Testis (tissue), 2 donors: ENCODE measurements at regions not wholly inside any gene's neighbourhood (a gene's known extent, or its start where the extent isn't known, plus 50 kb on each side); places are given as distances from the start of the nearest gene placed in this dataset.
"Not testable (repeated sequence)": the region's sequence is repeated elsewhere in the genome, so short reads cannot be mapped to it uniquely, and the experiment has no call there.

Experiments used
- DNase-seq: peaks from one replicate; pipeline ENCODE4 v3.0.0-alpha.2; 2019
- H3K27ac ChIP-seq, 2 donors: fragments of 200-600 bp; sonication (generic); one replicate each; pipeline ENCODE4 v1.5.1; 2019
- H3K27me3 ChIP-seq: fragments of 200-600 bp; sonication (generic); one replicate; pipeline ENCODE4 v1.5.1; 2019
- H3K36me3 ChIP-seq: fragments of 200-600 bp; sonication (generic); one replicate; pipeline ENCODE4 v1.5.1; 2017; ENCODE audit warnings: low read depth; ENCODE audit errors: missing control alignments
- H3K4me1 ChIP-seq: fragments of 200-600 bp; sonication (generic); one replicate; pipeline ENCODE4 v1.5.1; 2019
- H3K4me3 ChIP-seq, 2 donors: fragments of 200-600 bp; sonication (generic); one replicate each; pipeline ENCODE4 v1.5.1; 2017 to 2019
- H3K9me3 ChIP-seq: fragments of 200-600 bp; sonication (generic); one replicate; pipeline ENCODE4 v1.5.1; 2017
- POLR2A ChIP-seq: fragments of 450-650 bp; IDR thresholded peaks from one replicate; pipeline ENCODE4 v1.6.1; 2017; ENCODE audit warnings: antibody characterized with exemption, mild to moderate bottlenecking, moderate library complexity
- WGBS, 2 donors: methylation state at CpG; one replicate each; pipeline ENCODE4 v1.1.5; 2018; 5-methylcytosine and 5-hydroxymethylcytosine counted together
- intact Hi-C: fragments of 100-400 bp; cut with DNase I; formaldehyde crosslinking; loops from one replicate; pipeline ENCODE4 v1.15.1; 2023; ENCODE audit warnings: low total_unique reads
- TF ChIP-seq, protein P1 (sequence below), 3 experiments: fragments of 450-650 bp in 2 of 3; fragments of 200-600 bp in 1 of 3; sonication (generic) in 1 of 3; IDR thresholded peaks; one replicate each; pipeline ENCODE4 v1.5.1; 2016 to 2019; ENCODE audit warnings: antibody characterized with exemption in 3 of 3, mild to moderate bottlenecking in 2 of 3, moderate library complexity in 1 of 3

DNA sequence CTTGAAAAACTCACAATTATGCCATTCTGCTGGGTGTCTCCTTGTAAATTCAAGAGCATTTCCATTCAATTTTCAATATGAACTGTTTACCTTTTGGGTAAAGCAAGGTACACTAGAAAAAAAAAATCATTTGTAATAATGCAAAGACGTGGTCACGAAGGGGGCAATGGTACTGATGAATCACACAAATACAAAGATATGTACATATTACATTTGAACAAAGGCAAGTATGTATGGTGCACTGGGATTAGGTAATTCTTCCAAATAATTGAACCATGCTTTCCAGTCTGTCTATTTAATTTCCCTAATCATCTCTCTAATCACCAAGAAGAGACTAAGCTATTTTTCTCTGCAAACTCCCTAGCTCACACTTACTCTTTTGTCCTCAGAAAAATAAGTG, 63.4 kb upstream of the RNF38 start:
- H3K27me3 ChIP-seq: no peaks in the 10 kb centered on the region
- H3K27ac ChIP-seq: no peak overlapping the region
- TF ChIP-seq, protein P1, sequence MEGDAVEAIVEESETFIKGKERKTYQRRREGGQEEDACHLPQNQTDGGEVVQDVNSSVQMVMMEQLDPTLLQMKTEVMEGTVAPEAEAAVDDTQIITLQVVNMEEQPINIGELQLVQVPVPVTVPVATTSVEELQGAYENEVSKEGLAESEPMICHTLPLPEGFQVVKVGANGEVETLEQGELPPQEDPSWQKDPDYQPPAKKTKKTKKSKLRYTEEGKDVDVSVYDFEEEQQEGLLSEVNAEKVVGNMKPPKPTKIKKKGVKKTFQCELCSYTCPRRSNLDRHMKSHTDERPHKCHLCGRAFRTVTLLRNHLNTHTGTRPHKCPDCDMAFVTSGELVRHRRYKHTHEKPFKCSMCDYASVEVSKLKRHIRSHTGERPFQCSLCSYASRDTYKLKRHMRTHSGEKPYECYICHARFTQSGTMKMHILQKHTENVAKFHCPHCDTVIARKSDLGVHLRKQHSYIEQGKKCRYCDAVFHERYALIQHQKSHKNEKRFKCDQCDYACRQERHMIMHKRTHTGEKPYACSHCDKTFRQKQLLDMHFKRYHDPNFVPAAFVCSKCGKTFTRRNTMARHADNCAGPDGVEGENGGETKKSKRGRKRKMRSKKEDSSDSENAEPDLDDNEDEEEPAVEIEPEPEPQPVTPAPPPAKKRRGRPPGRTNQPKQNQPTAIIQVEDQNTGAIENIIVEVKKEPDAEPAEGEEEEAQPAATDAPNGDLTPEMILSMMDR (IDR thresholded peaks at IDR 0.05): no peak
- TF ChIP-seq POLR2A: no peak
- DNase-seq: no peak
- intact Hi-C loops: no loop called here
- no peaks in the 10 kb centered on the region for H3K9me3 ChIP-seq
- peaks cover 32% of the 10 kb centered on the region for H3K4me1 ChIP-seq
- H3K36me3 ChIP-seq: no peaks in the 10 kb centered on the region
- 90 to 94% methylated on average over 2 of the region's 2 CpGs for WGBS, 2 donors
- H3K4me3 ChIP-seq: no peak overlapping the region

DNA sequence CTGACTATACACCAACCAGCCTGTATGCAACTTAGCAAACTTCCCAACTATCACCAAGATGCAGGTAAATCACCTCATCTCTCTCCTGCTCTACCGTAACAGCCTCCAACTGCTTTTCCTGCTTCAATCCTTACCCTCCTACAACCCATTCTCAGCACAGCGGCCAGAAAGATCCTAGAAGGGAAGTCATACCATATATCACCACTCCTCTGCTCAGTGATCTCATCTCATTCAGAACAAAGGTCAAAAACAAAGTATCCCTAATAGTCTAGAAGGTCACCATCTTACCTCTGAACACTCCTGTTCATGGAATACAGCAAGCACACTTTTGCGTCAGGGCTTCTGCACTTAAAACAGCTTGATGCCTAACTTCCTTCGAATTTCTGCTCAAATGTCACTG, 62.2 kb upstream of the RNF38 start:
- TF ChIP-seq POLR2A: no peak
- TF ChIP-seq, protein P1 (IDR thresholded peaks at IDR 0.05): no peak
- no peaks in the 10 kb centered on the region for H3K36me3 ChIP-seq
- H3K27me3 ChIP-seq: no peaks in the 10 kb centered on the region
- intact Hi-C loops: no loop called here
- no peak overlapping the region for H3K4me3 ChIP-seq
- peak overlapping the region in 1 of 2 donors; percentile 43 for H3K27ac ChIP-seq
- H3K4me1 ChIP-seq: peaks cover 33% of the 10 kb centered on the region
- H3K9me3 ChIP-seq: no peaks in the 10 kb centered on the region
- 68 to 78% methylated on average over 4 of the region's 4 CpGs for WGBS, 2 donors
- DNase-seq: no peak

DNA sequence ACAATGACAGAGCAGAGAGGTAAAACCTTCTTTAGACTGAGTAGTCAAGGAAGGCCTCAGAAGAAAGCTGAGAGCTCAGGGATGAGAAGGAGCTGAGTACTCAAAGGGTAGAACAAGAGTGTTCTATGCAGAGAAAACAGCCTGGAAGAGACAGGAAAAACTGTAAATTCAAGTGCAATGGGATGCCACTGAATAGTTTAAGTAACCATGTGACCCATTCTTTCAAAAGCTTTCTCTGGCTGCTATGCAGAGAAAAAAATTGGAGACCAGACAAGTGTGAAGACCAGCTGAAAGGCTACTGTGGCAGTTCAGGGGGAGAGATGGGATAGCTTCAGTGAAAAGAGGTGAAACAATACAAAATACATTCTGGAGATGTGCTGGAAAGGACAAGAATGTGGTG, 61.3 kb upstream of the RNF38 start:
- Histone ChIP-seq H3K9me3 (no peaks in the 10 kb centered on the region), H3K4me3 (no peak overlapping the region), H3K36me3 (no peaks in the 10 kb centered on the region), H3K27ac (peak overlapping the region in 1 of 2 donors; percentile 11), H3K27me3 (no peaks in the 10 kb centered on the region), H3K4me1 (peaks cover 42% of the 10 kb centered on the region)
- no peak for DNase-seq
- intact Hi-C loops: no loop called here
- TF ChIP-seq, protein P1 (IDR thresholded peaks at IDR 0.05): no peak
- no peak for TF ChIP-seq POLR2A

DNA sequence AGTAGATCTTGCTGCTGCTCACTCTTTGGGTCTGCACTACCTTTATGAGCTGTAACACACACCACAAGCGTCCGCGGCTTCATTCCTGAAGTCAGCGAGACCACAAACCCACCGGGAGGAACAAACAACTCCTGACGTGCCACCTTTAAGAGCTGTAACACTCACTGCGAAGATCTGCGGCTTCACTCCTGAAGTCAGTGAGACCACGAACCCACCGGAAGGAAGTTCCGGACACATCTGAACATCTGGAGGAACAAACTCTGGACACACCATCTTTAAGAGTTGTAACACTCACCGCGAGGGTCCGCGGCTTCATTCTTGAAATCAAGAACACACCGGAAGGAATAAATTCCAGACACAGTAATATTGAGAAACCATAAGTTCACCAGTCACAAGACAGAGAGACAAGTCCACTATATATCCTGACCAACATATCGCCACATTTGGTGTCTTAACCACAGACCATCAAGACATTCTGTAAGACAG, 58.4 kb upstream of the RNF38 start:
- DNase-seq, H3K9me3 ChIP-seq, H3K36me3 ChIP-seq, H3K27me3 ChIP-seq, H3K4me3 ChIP-seq, intact Hi-C loops: not testable (repeated sequence)
- Histone ChIP-seq H3K27ac (peak overlapping the region in 1 of 2 donors; percentile 22), H3K4me1 (peaks cover 49% of the 10 kb centered on the region)
- WGBS, 2 donors: 86 to 95% methylated on average over 17 of the region's 17 CpGs

DNA sequence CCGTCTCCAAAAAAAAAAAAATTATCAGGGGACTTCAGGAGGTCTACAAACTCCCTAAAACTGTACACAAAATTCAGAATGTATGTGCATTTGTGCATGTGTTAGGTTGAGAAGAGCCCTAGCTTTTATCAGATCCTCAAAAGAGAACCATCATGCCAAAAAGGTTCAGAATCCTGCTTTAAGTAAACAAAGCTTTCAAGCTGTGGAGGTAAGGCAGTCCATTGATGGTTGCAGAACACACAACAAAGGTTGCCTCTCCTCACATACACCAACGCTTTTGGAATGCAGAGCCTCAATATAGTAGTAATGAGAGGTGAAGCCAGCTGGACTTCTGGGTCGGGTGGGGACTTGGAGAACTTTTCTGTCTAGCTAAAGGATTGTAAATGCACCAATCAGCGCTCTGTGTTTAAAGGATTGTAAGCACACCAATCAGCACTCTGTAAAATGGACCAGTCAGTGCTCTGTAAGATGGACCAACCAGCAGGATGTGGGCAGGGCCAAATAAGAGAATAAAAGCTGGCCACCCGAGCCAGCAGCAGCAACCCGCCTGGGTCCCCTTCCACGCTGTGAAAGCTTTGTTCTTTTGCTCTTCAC, 57.9 kb upstream of the RNF38 start:
- 73 to 78% methylated on average over 7 of the region's 7 CpGs for WGBS, 2 donors
- TF ChIP-seq, protein P1 (IDR thresholded peaks at IDR 0.05): no peak
- TF ChIP-seq POLR2A: no peak
- no peak overlapping the region for H3K27ac ChIP-seq
- no peaks in the 10 kb centered on the region for H3K36me3 ChIP-seq
- no peaks in the 10 kb centered on the region for H3K9me3 ChIP-seq
- peaks cover 49% of the 10 kb centered on the region for H3K4me1 ChIP-seq
- no peak for DNase-seq
- no peak overlapping the region for H3K4me3 ChIP-seq
- intact Hi-C loops: no loop called here
- H3K27me3 ChIP-seq: no peaks in the 10 kb centered on the region
